CD4-positive, alpha-beta T cell treated with Interleukin-17A for 1 hour (primary cell): ENCODE measurements at regions not wholly inside any gene's neighbourhood (a gene's known extent, or its start where the extent isn't known, plus 50 kb on each side); places are given as distances from the start of the nearest gene placed in this dataset.
"Not testable (repeated sequence)": the region's sequence is repeated elsewhere in the genome, so short reads cannot be mapped to it uniquely, and the experiment has no call there.

Experiments
- DNase-seq: peaks from one replicate; pipeline ENCODE4 v3.0.0-alpha.2; 2020

DNA sequence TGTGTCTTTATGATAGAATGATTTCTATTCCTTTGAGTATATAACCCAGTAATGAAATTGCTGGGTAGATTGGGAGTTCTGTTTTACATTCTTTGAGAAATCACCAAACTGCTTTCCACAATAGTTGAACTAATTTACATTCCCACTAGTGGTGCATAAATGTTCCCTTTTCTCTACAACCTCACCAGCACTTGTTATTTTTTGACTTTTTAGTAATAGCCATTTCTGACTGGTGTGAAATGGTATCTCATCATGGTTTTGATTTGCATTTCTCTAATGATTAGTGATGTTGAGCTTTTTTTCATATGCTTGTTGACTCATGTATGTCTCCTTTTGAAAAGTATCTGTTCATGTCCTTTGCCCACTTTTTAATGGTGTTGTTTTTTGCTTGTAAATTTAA lies 296.0 kb upstream of the PIK3R1 start:
- DNase-seq: not testable (repeated sequence)

DNA sequence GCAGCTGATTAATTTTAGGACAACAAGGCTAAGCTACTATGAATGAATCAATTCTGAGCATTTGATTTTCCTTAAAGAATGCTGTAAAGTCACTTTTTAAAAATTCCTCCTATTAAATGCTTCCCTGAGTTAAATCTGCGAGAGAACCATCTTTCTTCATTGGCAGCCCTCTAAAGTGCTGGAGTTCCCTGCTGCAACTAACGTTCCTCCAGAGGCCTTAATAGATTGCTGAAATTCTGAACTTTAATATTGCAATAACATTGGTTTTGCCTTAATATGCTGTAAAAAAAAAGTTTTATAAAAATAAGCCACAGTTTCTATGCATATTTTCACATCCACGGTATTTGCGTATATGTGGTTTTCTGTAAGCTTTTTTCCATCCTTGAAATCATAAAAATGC lies 298.0 kb upstream of the PIK3R1 start:
- no peak for DNase-seq

DNA sequence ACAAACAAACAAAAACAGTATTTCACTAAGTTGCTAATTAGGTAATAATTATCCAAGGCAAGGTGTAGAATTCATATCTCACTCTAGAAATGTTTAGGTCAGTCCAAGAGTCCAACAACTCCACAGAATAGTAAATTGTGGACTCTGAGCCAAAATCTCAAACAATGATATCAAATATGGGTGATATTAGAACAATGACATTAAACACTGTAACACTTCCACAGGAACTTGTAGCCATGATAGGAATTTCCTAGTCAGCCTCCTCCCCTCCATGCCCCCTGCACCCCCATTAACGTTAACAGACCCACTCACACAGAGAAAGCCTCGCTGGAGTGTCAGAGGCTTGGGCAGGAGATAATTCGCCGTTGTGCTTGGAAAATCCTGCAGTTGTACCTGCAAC lies 305.0 kb upstream of the PIK3R1 start:
- DNase-seq: no peak

DNA sequence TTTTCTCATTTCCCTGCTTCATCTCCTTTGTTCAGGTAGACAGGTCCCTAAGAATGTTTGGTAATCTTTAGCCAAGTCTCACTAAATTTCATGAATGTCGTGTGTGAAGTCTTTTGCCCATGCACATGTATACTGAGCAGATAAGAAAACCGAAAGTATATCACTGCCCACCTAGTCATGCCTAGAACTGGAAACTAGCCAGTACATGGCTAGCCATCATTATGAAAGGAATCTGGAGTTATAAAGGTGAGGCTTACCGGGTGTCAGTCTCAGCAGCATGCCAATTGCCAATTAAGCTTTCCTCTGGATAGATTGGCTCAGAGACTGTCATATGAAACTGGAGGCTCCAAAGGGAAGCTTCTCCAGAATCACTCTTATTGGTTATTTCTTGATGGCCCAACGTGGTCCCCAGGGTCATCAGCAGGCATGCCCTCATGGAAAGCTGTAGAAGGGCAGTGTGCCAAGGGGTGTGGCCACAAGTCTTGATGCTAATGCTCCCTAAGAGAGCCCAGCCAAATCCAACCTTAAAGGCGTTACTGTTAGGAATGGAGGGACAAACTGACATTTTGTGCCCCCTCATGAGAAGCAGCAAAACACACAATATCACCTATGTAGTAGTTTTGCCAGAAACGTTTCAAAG lies 307.3 kb upstream of the PIK3R1 start:
- no peak for DNase-seq

DNA sequence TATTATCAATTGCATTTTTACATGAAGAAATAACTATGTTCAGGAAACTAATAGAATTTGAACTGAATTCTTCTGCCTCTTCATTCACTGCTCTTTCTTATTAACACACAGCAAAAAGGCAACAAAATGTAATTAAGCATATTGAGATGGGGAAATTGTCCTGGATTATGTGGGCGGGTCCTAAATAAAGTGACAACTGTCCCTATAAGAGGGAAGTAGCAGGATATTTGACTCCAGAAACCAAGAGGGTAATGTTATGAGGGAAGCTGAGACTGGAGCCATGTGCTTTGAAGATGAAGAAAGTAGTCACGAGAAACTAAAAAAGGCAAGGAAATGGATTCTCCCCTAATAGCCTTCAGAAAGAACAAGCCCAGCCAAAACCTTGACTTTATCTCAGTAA lies 311.2 kb upstream of the PIK3R1 start:
- DNase-seq: no peak

DNA sequence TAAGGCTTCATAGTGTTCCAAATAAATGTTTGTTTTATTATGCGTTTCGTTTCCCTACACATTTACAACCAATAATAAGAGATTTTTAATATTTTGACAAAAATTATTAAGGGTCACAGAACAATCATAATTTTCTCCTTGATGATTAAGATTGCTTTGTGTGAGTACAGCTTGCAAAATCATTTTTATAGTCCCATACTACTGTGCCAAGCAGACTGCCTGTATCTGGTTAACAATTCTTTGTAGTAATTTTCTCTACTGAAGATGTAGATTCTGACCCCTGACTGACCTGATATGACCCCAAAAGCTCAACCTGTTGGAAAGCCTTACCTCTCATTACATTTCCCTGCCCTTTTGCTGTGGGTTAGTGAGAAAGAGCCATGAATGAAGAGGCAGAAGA lies 311.9 kb upstream of the PIK3R1 start:
- no peak for DNase-seq

DNA sequence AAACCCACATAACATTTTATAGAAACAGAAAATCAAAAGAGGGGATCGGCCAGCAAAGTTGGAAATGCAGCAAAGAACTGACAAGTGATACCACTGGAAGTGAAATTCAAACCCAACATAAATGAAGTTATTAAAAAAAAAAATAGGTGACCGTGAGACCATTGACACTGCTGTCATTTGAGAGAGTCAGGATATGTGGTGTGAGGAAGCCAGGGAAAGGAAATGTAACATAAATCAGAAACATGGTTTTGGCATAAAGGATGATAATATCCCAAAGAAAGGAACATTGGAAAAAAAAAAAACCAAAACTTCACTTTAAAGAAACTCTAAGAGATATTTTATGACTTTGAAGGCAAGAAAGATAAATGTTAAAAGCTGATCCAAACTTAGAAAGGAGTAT lies 312.4 kb upstream of the PIK3R1 start:
- DNase-seq: no peak

DNA sequence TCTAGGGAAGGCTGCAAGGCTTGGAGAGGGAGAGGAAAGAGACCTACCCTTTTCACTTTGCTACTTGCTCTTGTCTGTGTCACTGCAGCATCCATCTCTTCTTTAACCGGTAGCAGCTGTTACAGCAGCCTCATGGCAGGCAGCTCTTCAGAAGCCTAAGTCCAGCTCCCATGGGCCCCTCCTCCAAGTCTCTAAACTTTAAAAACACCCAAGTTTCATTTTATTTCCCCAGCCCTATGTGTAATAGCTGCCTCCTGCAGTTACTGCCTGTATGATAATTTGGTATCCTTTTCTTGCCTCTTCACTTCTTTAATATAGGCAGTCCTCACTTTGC lies 313.1 kb upstream of the PIK3R1 start:
- DNase-seq: no peak

DNA sequence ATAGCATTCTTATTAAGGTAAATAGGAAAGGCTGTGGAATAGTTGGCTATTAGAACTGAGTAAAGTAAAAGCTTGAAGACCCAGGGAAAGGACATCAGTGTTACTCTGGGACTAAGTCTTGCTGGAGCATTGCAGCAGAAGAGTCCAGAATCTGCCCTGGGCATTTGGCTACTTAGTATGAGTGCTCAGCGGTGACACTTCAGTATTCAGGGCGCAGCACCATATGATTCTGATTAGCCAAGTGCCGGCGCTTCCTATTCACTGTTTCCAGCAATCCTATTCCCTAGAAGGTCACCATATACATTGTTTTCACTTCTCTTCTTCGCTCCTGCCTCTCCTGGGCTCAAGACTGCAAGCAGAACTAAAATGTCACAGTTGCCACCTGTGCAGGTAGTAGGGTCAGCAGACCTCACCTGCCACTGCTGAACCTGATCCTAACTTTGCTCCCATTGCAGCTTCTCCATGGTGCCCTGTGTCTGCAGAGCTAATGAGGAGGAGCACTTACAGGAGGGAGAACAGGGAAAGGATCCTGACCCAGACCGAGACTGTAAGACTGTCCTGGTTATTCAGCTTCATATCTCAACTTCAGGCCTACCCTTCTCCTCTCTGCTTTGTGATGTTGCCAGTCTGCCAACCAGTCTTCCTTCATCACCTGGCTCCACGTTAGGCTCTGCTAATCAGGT lies 313.6 kb upstream of the PIK3R1 start:
- no peak for DNase-seq

DNA sequence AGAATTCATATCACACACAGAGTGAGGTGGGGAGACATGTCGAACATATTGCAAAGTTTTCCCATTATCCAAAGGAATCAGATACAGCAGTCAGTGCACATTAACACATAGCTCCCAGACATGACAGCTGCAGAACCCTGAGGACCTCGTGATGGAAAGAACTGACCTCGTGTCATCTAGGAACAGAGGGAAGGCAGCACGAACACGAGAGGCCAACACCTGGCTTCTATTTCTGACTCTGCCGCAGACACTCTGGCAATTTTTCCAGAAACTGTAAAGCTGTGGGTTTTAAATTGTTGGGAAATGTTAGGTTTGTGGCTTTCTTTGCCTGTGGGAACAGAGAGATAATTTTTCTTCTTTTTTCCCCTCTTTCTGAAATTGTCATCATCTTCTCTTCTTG lies 315.0 kb upstream of the PIK3R1 start:
- DNase-seq: no peak

DNA sequence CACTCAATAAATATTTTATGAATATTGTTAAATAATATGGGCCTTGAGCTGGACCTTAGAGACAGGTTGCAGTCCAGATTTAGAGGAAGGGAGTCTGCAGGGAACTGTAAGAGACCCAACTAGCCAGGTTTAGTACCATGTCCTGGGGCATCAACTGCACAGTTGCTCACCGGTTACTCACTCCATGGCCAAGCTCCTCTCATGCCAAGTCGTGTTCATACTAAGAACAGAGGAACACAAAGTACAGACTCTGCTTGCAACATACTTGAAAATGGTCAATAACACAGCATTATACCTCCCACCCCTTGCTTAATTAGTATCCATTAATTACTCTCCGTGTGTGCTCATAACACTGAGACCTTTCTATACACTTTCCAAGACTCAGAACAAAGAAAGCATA lies 317.6 kb upstream of the PIK3R1 start:
- DNase-seq: no peak

DNA sequence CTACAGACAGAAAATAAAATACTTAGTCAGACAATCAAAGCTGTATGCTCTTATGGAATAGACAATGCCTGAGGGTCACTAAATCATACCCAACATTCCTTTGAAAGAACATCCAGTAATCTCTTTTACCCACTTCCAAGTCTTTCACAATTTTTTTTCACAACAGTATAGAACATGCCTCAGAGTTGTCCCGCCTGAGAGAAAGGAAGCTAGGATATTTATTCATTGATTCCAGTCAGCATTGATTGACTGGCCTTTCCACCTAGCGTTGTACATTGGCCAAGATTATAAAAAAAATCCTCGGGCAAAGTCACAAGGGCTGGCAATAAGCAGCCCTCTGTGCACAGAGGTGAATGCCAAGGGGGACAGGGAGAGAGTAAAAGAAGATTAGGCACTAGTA lies 318.1 kb upstream of the PIK3R1 start:
- DNase-seq: no peak

DNA sequence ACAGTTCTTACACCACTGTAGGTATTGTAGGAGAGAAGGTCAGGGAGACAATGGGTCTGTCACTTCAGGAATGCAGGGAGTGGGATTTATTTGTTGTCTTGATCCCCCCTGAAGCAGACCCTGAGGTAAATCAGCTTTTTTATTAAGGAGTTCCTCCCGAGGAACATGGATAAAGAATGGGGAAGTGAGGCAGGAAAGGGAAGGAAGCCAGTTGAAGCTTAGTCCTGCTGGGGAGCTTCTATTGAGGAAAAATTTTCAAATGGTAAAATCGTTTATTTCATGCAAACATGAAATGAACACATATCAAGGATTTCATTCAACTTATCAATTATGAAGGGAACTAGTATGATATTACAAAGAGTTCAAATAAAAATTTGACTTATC lies 318.6 kb upstream of the PIK3R1 start:
- no peak for DNase-seq

DNA sequence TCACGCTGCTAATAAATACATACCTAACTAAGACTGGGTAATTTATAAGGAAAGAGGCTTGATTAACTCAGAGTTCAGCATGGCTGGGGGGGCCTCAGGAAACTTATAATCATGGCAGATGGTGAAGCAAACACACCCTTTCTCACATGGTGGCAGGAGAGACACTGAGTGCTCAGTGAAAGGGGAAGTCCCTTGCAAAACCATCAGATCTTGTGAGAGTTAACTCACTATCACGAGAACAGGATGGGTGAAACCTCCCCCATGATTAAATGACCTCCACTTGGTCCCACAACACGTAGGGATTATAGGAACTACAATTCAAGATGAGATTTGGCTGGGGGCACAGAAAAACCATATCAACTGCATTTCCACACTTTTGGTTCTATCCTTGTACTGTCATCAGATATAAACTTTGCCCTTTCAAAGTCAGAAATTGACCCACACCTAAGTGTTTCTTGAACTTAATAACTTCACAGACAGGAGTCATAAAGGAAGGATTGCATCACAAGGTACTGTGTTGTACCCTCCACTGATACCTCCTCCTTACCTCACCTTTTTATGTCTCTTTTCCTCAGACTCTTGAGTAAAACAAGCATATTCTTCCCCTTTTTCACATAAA lies 319.1 kb upstream of the PIK3R1 start:
- no peak for DNase-seq

DNA sequence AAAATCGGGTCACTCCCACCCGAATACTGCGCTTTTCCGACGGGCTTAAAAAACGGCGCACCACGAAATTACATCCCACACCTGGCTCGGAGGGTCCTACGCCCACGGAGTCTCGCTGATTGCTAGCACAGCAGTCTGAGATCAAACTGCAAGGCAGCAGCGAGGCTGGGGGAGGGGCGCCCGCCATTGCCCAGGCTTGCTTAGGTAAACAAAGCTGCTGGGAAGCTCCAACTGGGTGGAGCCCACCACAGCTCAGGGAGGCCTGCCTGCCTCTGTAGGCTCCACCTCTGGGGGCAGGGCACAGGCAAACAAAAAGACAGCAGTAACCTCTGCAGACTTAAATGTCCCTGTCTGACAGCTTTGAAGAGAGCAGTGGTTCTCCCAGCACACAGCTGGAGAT lies 325.7 kb upstream of the PIK3R1 start:
- DNase-seq: not testable (repeated sequence)

DNA sequence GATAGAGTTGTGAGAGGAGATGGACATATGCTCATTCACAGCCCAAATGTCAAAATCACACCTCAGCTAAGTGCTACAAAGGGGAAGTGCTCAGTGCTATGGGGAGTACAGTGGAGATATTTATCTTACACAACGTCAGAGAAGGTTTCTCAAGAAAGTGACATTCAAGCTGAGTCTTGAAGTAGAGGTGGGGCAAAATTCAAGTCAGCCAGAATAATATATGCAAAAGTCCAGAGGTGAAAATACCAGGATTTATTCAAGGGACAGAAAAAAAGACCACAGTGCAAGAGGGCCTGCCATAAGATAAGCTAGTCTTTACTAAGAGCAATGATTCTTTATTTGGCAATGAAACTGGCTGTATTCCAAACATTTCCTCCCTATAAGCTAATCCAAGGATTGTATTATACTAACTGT lies 327.8 kb upstream of the PIK3R1 start:
- DNase-seq: no peak

DNA sequence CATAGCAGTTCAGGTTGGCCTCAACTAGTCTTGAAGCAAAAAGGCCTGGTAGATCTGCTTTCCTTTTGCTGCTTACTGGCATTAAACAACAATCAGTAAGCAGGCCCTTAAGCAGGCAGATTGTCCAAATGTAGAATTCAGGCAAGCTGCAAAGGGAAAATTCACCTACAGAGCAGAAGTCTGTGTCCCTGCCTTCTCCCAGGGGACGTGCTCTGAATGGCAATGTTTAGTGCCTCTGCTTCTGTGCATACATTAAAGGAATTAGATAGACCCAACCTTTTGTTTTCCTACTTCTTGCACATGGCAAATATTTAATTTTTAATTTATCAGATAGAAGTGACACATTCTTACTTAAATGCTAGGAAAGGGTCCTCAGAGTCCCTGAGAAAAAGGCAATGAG lies 328.8 kb upstream of the PIK3R1 start:
- no peak for DNase-seq

DNA sequence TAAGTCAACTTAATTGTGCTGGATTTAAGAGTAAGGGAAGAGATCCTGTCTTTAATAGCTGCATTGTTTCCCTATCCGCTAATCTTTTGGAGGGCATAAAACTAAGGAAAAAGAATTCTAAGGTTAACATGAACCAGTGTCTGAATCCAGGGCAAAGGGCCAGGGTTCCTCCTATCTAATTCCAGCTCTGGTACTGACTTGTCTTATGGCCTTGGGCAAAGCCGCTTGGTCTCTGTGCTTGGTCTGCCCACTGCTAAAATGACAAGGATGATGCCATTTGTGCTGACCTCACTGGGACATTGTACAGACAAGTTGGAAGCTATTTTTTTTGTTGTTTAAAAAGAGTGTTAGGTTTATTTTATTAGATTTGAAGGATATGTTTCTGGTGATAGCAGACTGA lies 334.7 kb upstream of the PIK3R1 start:
- DNase-seq: no peak

DNA sequence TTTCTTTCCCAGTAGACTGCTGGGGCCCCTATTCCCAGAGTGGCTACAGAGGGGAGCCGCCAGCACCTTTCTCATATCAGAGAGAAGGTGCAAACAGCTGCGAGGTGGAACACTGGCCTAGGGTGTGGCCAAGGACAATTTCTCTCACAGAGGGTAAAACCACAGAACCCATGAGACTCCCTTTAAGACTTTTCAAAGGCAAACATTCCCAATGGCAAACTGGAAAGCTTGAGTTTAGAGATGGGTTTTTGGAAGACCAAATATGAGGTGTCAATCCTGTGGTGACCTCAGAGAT lies 335.1 kb upstream of the PIK3R1 start:
- DNase-seq: no peak

DNA sequence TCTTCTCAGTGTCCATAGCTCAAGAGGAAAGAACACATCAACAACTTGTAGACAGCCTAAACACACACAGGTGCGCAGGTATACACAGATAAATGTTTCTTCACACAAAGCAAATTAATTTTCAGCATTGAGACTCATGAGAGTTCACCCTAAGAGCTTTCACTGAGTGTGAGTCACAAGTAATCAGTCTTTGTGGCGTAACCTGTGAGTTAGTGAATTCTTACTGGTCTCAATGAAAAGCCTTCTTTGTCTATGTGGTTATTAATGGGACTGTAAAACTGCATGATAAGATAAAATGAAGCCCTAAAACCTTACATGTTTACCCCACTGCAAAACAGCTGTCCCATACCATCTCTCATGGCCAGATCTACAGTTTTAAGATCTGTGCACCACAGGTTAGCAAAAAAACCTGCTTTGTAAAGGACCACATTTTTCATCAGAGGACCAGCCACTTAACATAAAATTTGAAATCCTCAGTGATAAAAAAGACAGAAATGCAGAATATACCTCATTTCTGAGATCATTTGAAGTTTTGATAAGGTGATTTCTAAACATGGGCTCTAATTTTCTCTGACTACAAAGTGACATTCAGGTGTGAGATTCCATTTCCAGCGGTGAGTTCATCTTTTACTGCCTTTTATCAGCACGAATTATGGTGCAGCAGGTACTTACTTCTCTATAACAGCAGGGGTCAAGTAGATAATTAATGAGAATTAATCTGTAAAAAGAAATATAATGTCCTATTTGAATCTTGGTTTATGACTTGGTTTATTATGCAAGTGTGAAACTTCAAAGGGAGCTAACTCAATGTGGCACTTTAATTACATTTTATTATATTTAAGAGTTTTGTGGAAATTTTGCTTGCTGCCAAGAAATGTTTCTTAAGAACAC lies 335.7 kb upstream of the PIK3R1 start:
- no peak for DNase-seq

DNA sequence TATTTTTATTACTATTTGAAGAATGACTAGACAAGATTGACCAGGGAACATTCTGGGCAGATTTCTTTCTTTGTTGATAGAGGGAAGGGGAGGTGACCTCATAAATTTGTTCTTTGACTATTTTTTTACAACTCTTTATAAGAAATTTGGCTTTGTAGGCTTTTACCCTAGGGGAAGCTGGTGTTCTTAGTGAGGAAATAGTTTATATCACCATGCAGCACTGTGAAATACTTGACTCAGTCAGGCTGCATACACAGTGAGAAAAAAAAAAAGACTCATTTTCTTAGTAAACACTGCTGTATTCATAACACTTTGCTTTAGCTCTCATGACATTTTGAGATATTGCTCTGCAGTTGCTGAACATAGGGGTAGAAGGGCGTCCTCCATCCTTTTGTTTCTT lies 336.6 kb upstream of the PIK3R1 start:
- no peak for DNase-seq

DNA sequence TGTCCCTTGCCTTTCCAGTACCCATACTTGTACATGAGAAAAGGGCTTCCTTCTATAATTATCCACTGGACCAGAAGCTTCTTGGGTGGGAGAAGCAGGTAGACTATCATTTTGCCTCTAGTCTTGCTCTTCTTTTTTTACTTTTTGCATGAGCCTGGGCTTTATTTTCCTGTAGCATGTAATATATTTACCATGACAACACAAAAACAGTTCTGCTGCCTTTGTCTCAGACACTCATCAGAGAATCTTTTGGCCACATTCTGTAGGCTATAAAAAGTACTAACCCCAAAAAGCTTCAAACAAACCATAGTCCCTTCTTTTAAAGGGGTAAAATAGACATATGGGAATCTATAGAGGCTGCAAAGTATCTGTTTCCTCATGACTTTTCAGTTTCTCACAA lies 339.2 kb upstream of the PIK3R1 start:
- no peak for DNase-seq

DNA sequence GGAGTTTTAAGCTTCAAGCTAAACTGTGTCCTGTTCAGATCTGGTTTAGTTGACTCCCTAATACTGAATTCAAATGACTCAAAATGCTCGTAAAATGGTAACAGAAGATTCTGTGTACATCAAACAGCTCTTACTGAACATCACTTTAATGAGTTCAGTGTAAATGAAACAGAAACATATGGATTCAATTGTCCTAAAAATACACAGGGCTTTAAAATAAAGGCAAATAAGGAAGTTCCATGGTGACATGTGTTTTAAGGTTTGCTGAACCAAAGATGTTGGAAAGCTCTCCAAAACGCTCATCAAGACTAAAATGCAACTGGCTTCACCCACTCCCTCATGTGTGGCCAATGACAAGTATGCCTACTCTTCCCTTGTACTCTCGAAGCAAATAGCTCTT lies 340.0 kb upstream of the PIK3R1 start:
- no peak for DNase-seq

DNA sequence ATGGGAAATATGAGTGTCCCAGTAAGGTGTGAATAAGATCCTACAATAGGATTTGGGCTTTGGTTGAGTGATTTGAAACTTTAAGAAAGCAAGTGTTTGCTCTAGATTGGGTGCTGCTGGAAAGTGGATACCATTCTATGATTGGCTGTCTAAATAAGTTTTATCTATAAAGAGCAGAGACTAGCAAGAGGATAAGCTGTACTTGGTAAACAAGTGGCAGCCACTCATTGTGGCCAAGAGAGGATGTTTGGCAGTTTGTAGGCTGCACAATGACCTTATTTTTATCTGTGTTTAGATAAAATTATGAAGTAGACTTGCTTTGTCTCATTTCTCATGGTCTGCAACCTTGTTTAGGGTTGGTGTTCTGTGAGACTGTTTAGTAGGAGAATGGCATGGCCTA lies 341.6 kb upstream of the PIK3R1 start:
- DNase-seq: no peak
